ENCODE measurements at regions not wholly inside any gene's neighbourhood (a gene's known extent, or its start where the extent isn't known, plus 50 kb on each side); places are given as distances from the start of the nearest gene placed in this dataset.
"Not testable (repeated sequence)": the region's sequence is repeated elsewhere in the genome, so short reads cannot be mapped to it uniquely, and the experiment has no call there.

GRCh38 chr5:74501674-74502478 lies 138.7 kb downstream of the ENC1 start:
- in situ Hi-C loops (cut with MboI; ENCODE audit: low sequenced_read_pairs), result no loop called here
- no peaks in the 10 kb centered on the region; the same call in 1 of the 2 replicates for H3K27me3 ChIP-seq (ENCODE audit: low read depth)
- no peak for DNase-seq (ENCODE audit: low spot score in 2 of 2)
- H3K4me3 ChIP-seq, result no peak overlapping the region
- H3K9me3 ChIP-seq, result no peaks in the 10 kb centered on the region
- no peaks in the 10 kb centered on the region for H3K36me3 ChIP-seq (replicated peaks)
- no peaks in the 10 kb centered on the region; the same call in 1 of the 2 replicates for H3K4me1 ChIP-seq

GRCh38 chr5:74500110-74500917 lies 140.2 kb downstream of the ENC1 start:
- in situ Hi-C loops (cut with MboI; ENCODE audit: low sequenced_read_pairs), result no loop called here
- no peaks in the 10 kb centered on the region for H3K9me3 ChIP-seq
- DNase-seq (ENCODE audit: low spot score in 2 of 2), result no peak
- no peaks in the 10 kb centered on the region; the same call in 1 of the 2 replicates for H3K4me1 ChIP-seq
- H3K4me3 ChIP-seq, result no peak overlapping the region
- no peaks in the 10 kb centered on the region; the same call in 1 of the 2 replicates for H3K27me3 ChIP-seq (ENCODE audit: low read depth)
- no peaks in the 10 kb centered on the region for H3K36me3 ChIP-seq (replicated peaks)

DNA sequence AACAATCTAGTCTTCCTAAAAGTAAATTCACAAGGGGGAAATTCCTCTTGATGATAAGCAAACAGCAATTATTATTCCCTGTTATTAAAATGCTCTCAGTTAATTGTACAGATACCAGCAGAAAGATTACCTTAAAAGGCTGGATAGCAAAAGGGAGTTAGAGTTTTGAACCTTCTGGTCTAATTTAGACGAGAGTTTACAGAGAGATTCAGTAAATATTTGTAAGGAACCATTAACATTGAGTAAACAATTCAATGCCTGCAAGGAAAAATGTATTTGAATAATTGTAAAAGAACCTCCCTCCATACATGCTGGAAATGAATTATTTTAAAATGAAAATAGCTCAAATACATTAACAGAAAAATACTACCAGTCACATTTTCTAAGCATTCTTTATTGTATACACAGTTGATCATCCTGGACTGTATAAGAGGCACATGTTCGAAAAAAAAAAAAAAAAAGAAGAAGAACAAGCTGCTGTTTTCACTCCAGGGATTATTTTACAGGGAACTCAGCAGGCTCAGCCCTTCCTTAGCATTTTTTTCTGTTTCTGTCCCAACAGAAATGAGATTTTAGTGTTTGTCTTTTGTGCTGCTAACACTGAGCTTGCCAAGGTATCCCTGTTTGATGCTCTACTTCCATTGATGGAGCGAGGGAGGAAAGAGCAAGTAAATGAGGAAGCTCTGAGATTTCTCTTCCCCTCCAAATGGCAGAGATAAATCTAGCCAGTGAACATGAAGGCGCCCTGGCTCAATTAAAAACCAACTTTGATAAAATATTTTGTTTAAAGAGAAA lies 141.1 kb downstream of the ENC1 start:
- in situ Hi-C loops (cut with MboI; ENCODE audit: low sequenced_read_pairs), result no loop called here

GRCh38 chr5:74497706-74498105 lies 142.8 kb downstream of the ENC1 start:
- Histone ChIP-seq H3K27me3 (ENCODE audit: low read depth) (no peaks in the 10 kb centered on the region; the same call in 1 of the 2 replicates), H3K9me3 (no peaks in the 10 kb centered on the region), H3K4me1 (no peaks in the 10 kb centered on the region), H3K36me3 (replicated peaks) (no peaks in the 10 kb centered on the region), H3K4me3 (no peak overlapping the region)
- in situ Hi-C loops (cut with MboI; ENCODE audit: low sequenced_read_pairs), result no loop called here
- DNase-seq (ENCODE audit: low spot score in 2 of 2), result no peak

More for the DNA sequence above, 141.1 kb downstream of the ENC1 start:
- DNase-seq (ENCODE audit: low spot score in 2 of 2), result no peak
- no peaks in the 10 kb centered on the region; the same call in 1 of the 2 replicates for H3K27me3 ChIP-seq (ENCODE audit: low read depth)
- H3K4me3 ChIP-seq, result no peak overlapping the region
- H3K9me3 ChIP-seq, result no peaks in the 10 kb centered on the region
- H3K4me1 ChIP-seq, result no peaks in the 10 kb centered on the region; the same call in 1 of the 2 replicates
- H3K36me3 ChIP-seq (replicated peaks), result no peaks in the 10 kb centered on the region

DNA sequence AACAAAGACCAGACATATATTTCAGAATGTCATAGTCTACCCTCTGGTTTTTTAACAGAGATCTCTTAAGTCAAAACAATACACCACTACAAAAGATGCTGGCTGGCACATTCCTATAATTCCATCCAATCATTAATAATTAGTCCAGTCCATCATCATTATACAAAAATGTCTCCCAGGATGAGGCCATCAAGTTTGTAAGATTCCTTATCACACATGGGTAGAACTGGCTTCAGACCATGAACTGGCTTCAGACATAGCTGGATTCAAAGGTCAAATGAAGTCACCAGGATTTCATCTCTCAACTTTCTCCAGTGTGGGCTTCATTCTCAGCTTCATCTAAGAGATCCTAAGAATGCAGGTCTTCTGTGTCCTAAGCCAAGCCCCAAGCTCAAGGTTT lies 147.1 kb downstream of the ENC1 start:
- DNase-seq (ENCODE audit: low spot score in 2 of 2), result no peak
- no peaks in the 10 kb centered on the region for H3K36me3 ChIP-seq (replicated peaks)
- H3K27me3 ChIP-seq (ENCODE audit: low read depth), result no peaks in the 10 kb centered on the region; the same call in 1 of the 2 replicates
- no peaks in the 10 kb centered on the region for H3K9me3 ChIP-seq
- in situ Hi-C loops (cut with MboI; ENCODE audit: low sequenced_read_pairs), result no loop called here
- H3K4me3 ChIP-seq, result no peak overlapping the region
- H3K4me1 ChIP-seq, result no peaks in the 10 kb centered on the region

DNA sequence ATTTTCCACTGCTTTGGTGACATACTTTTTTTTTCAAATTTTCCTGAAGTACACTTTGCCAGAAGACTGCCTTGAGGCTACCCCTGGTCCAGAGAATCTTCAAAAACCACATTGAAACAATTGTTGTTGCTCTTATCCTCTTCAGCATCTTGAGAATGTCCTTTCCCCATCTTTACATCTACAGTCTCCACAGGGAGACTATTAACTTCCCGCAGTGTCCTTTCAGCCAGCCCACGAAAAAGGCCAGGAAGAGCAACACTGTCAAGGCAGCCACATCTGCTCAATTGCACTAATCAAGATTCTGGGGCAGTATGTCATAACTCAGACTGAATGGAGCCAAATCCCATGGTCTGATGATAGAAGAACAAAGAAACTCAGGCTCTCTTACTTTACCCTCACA lies 148.3 kb downstream of the ENC1 start:
- H3K9me3 ChIP-seq, result no peaks in the 10 kb centered on the region
- H3K36me3 ChIP-seq (replicated peaks), result no peaks in the 10 kb centered on the region
- no peaks in the 10 kb centered on the region for H3K27me3 ChIP-seq (ENCODE audit: low read depth)
- H3K4me3 ChIP-seq, result no peak overlapping the region
- no peaks in the 10 kb centered on the region for H3K4me1 ChIP-seq
- no peak for DNase-seq (ENCODE audit: low spot score in 2 of 2)
- in situ Hi-C loops (cut with MboI; ENCODE audit: low sequenced_read_pairs), result no loop called here

GRCh38 chr5:74491586-74491985 lies 148.9 kb downstream of the ENC1 start:
- no peaks in the 10 kb centered on the region for H3K9me3 ChIP-seq
- no peak overlapping the region for H3K4me3 ChIP-seq
- DNase-seq (ENCODE audit: low spot score in 2 of 2), result no peak
- H3K27me3 ChIP-seq (ENCODE audit: low read depth), result no peaks in the 10 kb centered on the region
- H3K36me3 ChIP-seq (replicated peaks), result no peaks in the 10 kb centered on the region
- no peaks in the 10 kb centered on the region for H3K4me1 ChIP-seq
- in situ Hi-C loops (cut with MboI; ENCODE audit: low sequenced_read_pairs), result no loop called here

GRCh38 chr5:74490814-74491213 lies 149.7 kb downstream of the ENC1 start:
- Histone ChIP-seq H3K27me3 (ENCODE audit: low read depth) (no peaks in the 10 kb centered on the region), H3K4me3 (no peak overlapping the region), H3K4me1 (no peaks in the 10 kb centered on the region), H3K36me3 (replicated peaks) (no peaks in the 10 kb centered on the region), H3K9me3 (no peaks in the 10 kb centered on the region)
- in situ Hi-C loops (cut with MboI; ENCODE audit: low sequenced_read_pairs), result no loop called here
- no peak for DNase-seq (ENCODE audit: low spot score in 2 of 2)

- Histone ChIP-seq H3K4me3 (no peak overlapping the region), H3K36me3 (replicated peaks) (no peaks in the 10 kb centered on the region), H3K27me3 (ENCODE audit: low read depth) (peaks cover 4% of the 10 kb centered on the region; the same call in 1 of the 2 replicates), H3K4me1 (peaks cover 5% of the 10 kb centered on the region; the same call in 1 of the 2 replicates), H3K9me3 (no peaks in the 10 kb centered on the region)
- no peak for DNase-seq (ENCODE audit: low spot score in 2 of 2)
- in situ Hi-C loops (cut with MboI; ENCODE audit: low sequenced_read_pairs), result no loop called here
These were observed 157.5 kb downstream of the ENC1 start for GRCh38 chr5:74482990-74483389.

DNA sequence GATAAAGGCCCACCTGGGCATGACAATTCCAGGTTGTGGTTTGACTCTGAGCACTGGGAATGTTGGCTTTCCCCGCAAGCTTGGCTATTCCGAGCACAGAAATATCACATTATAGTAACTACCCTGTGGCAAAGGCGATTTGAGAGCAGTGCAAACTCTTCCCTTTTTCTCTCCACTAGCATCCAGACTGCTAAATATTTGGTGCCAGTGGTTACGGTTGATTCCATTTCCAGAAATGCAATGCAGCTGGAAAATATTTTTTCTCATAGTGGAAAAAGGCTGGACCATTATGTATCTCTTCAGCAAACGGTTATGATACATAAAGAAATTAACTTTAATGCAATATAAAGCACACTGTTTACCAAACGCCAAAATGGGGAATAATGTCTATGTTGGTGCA lies 158.0 kb downstream of the ENC1 start:
- H3K27me3 ChIP-seq (ENCODE audit: low read depth), result peaks cover 5% of the 10 kb centered on the region
- H3K36me3 ChIP-seq (replicated peaks), result no peaks in the 10 kb centered on the region
- H3K4me1 ChIP-seq, result peaks cover 5% of the 10 kb centered on the region; the same call in 1 of the 2 replicates
- in situ Hi-C loops (cut with MboI; ENCODE audit: low sequenced_read_pairs), result no loop called here
- no peak for DNase-seq (ENCODE audit: low spot score in 2 of 2)
- no peak overlapping the region for H3K4me3 ChIP-seq
- H3K9me3 ChIP-seq, result no peaks in the 10 kb centered on the region

DNA sequence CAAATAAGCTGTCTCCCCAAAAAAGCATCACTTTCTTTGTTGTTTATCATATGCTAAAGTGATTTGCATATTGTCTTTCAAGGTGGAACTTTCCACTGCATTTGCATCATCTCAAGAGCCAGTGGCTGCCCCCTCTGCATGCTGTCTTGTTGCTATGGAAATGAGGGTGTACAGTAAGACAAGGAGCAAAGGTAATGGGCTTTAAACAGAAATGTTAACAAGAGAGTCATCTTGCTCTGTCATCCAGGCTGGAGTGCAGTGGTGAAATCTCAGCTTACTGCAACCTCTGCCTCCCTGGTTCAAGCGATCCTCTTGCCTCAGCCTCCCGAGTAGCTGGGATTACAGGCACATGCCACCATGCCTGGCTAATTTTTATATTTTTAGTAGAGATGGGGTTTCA lies 159.2 kb downstream of the ENC1 start:
- DNase-seq (ENCODE audit: low spot score in 2 of 2); H3K9me3 ChIP-seq; H3K4me1 ChIP-seq; H3K4me3 ChIP-seq; in situ Hi-C loops (cut with MboI; ENCODE audit: low sequenced_read_pairs); H3K36me3 ChIP-seq (replicated peaks): not testable (repeated sequence)
- peaks cover 16% of the 10 kb centered on the region for H3K27me3 ChIP-seq (ENCODE audit: low read depth)

DNA sequence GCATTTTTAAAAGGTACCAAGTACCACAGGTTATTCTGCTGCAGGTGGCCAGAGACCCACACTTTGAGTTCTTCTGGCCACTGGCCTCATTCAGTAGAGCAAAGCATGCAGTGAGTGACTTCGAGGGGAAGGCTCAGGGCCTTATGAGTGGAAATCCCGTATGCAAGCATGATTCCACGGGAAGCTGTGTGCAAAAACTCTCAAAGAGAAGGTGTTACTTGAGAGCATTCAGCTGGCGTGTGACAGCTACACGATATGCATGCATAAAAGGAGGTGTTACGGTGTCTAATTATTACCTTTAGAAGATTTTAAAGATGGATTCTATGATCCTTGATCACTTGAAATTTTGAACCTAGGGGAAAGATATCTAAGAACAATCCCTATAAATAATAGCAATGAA lies 160.3 kb downstream of the ENC1 start:
- H3K9me3 ChIP-seq, result no peaks in the 10 kb centered on the region
- in situ Hi-C loops (cut with MboI; ENCODE audit: low sequenced_read_pairs), result no loop called here
- peaks cover 5% of the 10 kb centered on the region; the same call in 1 of the 2 replicates for H3K4me1 ChIP-seq
- no peaks in the 10 kb centered on the region for H3K36me3 ChIP-seq (replicated peaks)
- peaks cover 16% of the 10 kb centered on the region for H3K27me3 ChIP-seq (ENCODE audit: low read depth)
- no peak for DNase-seq (ENCODE audit: low spot score in 2 of 2)
- H3K4me3 ChIP-seq, result no peak overlapping the region

GRCh38 chr5:74478328-74478727 lies 162.2 kb downstream of the ENC1 start:
- Histone ChIP-seq H3K9me3 (no peaks in the 10 kb centered on the region), H3K27me3 (ENCODE audit: low read depth) (peaks cover 16% of the 10 kb centered on the region), H3K4me3 (no peak overlapping the region), H3K36me3 (replicated peaks) (no peaks in the 10 kb centered on the region), H3K4me1 (no peaks in the 10 kb centered on the region)
- DNase-seq (ENCODE audit: low spot score in 2 of 2), result no peak
- in situ Hi-C loops (cut with MboI; ENCODE audit: low sequenced_read_pairs), result no loop called here
